Right cardiac atrium (tissue), 5 donors: ENCODE measurements at regions not wholly inside any gene's neighbourhood (a gene's known extent, or its start where the extent isn't known, plus 50 kb on each side); places are given as distances from the start of the nearest gene placed in this dataset.

Experiments used
- ATAC-seq, 2 donors: fragments of 200-7000 bp; cut with Tn5 transposase; one replicate each; pipeline versions ENCODE4 v1.8.0 to v1.9.1; 2020; ENCODE audit warnings: moderate library complexity in 2 of 2, mild to moderate bottlenecking in 1 of 2
- DNase-seq, 3 donors: peaks; one replicate each; pipeline ENCODE4 v3.0.0-alpha.2; 2020
- H3K27ac ChIP-seq: one replicate; pipeline ENCODE4 v1.5.1; 2013; ENCODE audit warnings: mild to moderate bottlenecking, low read length, control low read depth, moderate library complexity
- H3K27me3 ChIP-seq: one replicate; pipeline ENCODE4 v1.6.1; 2013; ENCODE audit not compliant: control insufficient read depth, insufficient read depth
- H3K4me1 ChIP-seq: one replicate; pipeline ENCODE4 v1.6.1; 2013; ENCODE audit warnings: low read length; ENCODE audit not compliant: control insufficient read depth, insufficient read depth
- H3K4me3 ChIP-seq: one replicate; pipeline ENCODE4 v1.5.1; 2013; ENCODE audit warnings: low read length, control low read depth
- H3K9me3 ChIP-seq: one replicate; pipeline ENCODE4 v1.6.1; 2013; ENCODE audit warnings: low read length; ENCODE audit not compliant: control insufficient read depth
- WGBS: extraction: QIAGEN DNeasy Blood & Tissue Kit; methylation state at CpG from one replicate; pipeline ENCODE4 v1.1.7; 2013; 5-methylcytosine and 5-hydroxymethylcytosine counted together
- intact Hi-C, 4 donors: fragments of 100-400 bp; cut with DNase I; formaldehyde crosslinking; loops; one replicate each; pipeline versions ENCODE4 v1.11.0 to v1.14.0; 2022 to 2023
- donor health status: healthy with polysubstance abuse.
- donor health status: DM: no; HTN: yes; CAD: no.
- donor health status: DM: no; HTN: no; CAD: no.
- donor health status: DM: no; HTN: yes; CAD: no; lungs with severe emphysema.
- donor health status: DM: yes; HTN: yes; CAD: no.

DNA sequence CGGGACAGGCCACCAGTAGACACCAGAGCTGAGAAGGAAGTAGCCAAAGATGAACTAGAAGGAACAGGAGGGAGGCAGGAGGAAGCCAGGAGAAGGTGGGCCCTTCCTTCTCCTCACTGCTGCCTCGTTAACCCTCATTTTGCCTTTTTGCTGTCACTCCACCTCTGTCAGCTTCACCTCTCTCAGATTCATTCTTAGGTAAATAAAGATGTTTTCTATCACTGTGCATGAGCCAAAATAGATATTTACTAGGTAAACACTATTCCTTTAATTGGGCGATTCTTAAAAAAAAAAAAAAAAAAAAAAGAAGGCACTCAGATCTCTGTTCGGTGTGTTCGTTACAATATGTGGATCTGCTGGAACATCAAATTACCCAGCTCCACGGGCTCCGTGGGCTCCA is 112.3 kb downstream of the GLUL start:
- no peak overlapping the region for H3K4me3 ChIP-seq
- H3K9me3 ChIP-seq: no peaks in the 10 kb centered on the region
- ATAC-seq: no peak
- WGBS: 66% methylated on average over 7 of the region's 7 CpGs
- H3K27ac ChIP-seq: no peak overlapping the region
- DNase-seq: no peak
- peaks cover 2% of the 10 kb centered on the region for H3K4me1 ChIP-seq
- intact Hi-C loops: no loop called here
- H3K27me3 ChIP-seq: no peaks in the 10 kb centered on the region

DNA sequence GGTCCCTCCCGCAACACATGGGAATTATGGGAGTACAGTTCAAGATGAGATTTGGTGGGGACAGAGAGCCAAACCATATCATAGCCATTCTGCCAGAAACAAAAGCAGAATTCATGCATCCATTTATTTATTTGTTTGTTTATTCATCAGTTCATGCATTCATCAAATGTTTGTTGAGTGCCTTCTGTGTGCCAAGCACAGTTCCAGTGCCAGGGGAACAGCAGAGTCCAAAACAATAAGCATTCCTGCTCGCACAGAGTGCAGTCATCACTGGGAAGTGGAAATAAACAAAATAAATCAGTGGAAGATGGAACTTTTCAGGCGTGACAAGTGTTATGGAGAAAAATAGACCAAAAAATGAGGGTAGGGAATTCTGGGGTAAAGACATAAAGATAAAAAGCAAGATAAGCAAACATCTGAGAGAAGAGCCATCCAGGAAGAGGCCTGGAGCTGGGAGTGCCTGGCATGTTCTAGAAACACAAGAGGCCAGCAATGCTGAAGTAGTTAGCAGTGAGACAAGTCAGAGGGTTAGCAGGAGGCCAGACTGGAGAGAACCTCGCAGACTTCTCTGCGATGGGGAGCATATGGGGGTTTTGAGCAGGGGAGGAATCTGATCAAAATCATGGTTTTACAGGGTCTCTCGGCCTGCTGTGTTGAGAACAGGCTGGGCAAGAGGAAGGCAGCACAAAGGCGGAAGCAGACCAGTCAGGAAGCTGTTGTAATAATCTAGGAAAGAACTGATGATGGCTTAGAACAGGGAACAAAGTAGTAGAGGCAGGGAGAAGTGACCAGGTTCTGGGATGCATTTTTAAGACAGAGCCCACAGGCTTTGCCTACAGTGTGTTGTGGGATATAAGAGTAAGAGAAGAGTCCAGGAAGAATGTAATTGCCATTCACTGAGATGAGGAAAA is 113.2 kb downstream of the GLUL start:
- H3K27me3 ChIP-seq: no peaks in the 10 kb centered on the region
- no peak overlapping the region for H3K27ac ChIP-seq
- 86% methylated on average over 7 of the region's 7 CpGs for WGBS
- no peaks in the 10 kb centered on the region for H3K9me3 ChIP-seq
- ATAC-seq (no peak), DNase-seq (no peak)
- intact Hi-C loops: no loop called here
- H3K4me3 ChIP-seq: no peak overlapping the region
- H3K4me1 ChIP-seq: peaks cover 2% of the 10 kb centered on the region

DNA sequence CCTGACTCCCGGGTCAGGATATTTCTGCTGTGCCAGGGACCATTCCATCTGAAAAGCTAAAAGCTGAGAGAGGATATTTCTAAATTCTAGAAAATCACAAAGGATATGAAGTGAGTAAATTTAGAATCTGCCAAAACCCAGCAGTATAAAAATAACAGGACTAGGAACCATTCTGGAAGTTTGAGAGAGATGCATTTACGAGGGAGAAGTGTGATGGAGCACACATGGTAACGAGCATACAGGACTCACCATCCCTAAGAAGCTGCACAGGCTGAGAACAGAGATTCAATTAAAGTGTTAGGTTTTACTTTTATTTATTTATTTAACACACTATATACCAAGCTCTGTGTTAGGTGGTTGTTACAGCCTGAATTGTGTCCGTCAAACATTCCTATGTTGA is 116.3 kb downstream of the GLUL start:
- WGBS: 92% methylated on average over 4 of the region's 4 CpGs
- ATAC-seq: no peak
- H3K27ac ChIP-seq: no peak overlapping the region
- intact Hi-C loops: no loop called here
- no peak for DNase-seq
- peaks cover 2% of the 10 kb centered on the region for H3K4me1 ChIP-seq
- no peaks in the 10 kb centered on the region for H3K27me3 ChIP-seq
- no peak overlapping the region for H3K4me3 ChIP-seq
- H3K9me3 ChIP-seq: no peaks in the 10 kb centered on the region

DNA sequence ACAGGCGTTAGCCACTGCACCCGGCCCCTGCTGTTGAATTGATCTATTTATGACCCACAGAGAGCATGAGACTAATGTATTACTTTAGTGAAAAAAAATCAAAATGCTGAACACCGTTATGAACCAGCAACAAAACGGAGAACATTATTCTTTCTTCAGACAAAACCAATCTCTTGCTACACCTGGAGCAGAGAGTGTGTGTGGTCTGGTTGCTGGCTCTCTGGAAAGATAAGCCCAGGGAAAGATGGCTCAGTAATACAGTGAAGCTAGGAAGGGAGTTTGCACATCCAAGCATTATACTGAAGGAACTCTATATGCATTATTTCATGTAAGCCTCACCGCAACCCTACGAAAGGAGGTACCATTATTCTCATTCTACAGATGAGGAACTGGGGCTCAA is 117.0 kb downstream of the GLUL start:
- H3K27ac ChIP-seq: no peak overlapping the region
- intact Hi-C loops: no loop called here
- DNase-seq (no peak), ATAC-seq (no peak)
- WGBS: 95% methylated on average over 6 of the region's 6 CpGs
- peaks cover 2% of the 10 kb centered on the region for H3K4me1 ChIP-seq
- H3K4me3 ChIP-seq: no peak overlapping the region
- no peaks in the 10 kb centered on the region for H3K27me3 ChIP-seq
- H3K9me3 ChIP-seq: no peaks in the 10 kb centered on the region

DNA sequence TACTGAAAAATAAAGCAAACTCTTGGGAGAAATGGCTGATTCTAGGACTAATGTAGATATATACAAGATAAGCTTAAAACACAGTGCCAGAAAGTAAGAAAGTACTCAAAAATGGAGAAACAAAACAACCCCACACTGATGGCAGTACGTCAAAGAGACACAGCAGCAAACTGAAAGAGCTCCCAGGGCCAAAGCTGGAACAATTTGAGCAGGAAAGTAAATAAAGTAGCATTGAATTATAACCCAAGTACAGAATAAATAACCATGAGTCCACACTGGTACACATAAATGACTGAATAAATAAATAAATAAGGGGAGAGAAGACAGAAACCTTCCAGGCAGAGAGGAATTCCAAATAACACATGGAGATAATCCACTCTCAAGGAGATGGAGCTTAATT is 120.9 kb downstream of the GLUL start:
- Histone ChIP-seq H3K4me1 (no peaks in the 10 kb centered on the region), H3K27me3 (no peaks in the 10 kb centered on the region), H3K27ac (no peak overlapping the region), H3K4me3 (no peak overlapping the region), H3K9me3 (no peaks in the 10 kb centered on the region)
- intact Hi-C loops: no loop called here
- DNase-seq (no peak), ATAC-seq (no peak)
- WGBS: 69% methylated on average over 1 of the region's 1 CpG

DNA sequence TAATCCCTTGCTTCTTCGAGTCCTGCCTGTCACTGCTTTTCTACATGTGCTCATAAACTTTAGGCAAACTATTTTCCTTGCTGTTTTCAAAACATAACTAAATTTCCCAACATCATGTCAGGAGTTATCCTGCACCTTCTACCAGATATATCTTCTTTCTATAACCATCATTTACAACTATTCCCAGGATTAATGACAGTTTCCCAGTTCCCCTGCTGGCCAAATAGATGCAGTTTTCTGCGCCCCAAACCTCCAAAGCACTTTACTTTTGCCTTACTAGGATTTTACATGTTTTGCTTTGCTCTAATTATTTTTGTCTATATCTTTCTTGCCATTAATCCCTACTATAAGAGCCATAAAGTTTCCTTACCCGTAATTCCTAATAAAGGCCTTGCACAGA is 122.5 kb downstream of the GLUL start:
- DNase-seq: no peak
- WGBS: 93% methylated on average over 3 of the region's 3 CpGs
- Histone ChIP-seq H3K4me1 (no peaks in the 10 kb centered on the region), H3K27ac (no peak overlapping the region), H3K4me3 (no peak overlapping the region), H3K27me3 (no peaks in the 10 kb centered on the region), H3K9me3 (no peaks in the 10 kb centered on the region)
- no peak for ATAC-seq
- intact Hi-C loops: no loop called here

DNA sequence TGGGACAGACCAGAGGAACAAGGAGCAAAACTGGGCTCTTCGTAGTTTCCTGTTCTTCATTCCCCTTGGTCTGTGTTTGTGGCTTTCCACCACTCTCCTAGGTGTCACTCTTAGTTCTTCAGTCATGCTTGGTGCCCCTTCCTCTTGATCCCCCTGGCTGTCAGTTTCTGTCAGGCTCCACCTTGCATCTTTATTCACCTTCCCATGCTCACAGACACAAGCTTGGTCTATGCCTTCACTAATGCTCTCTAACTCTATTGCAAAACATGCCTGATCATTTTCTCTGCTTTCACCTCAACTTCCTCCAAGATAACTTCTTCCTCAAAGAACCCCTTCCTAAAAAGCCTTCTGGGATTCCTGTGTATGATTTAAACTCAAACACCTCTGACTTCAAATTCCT is 122.9 kb downstream of the GLUL start:
- Histone ChIP-seq H3K27ac (no peak overlapping the region), H3K4me3 (no peak overlapping the region), H3K27me3 (no peaks in the 10 kb centered on the region), H3K4me1 (no peaks in the 10 kb centered on the region), H3K9me3 (no peaks in the 10 kb centered on the region)
- no peak for DNase-seq
- intact Hi-C loops: no loop called here
- 84% methylated on average over 1 of the region's 1 CpG for WGBS
- no peak for ATAC-seq

DNA sequence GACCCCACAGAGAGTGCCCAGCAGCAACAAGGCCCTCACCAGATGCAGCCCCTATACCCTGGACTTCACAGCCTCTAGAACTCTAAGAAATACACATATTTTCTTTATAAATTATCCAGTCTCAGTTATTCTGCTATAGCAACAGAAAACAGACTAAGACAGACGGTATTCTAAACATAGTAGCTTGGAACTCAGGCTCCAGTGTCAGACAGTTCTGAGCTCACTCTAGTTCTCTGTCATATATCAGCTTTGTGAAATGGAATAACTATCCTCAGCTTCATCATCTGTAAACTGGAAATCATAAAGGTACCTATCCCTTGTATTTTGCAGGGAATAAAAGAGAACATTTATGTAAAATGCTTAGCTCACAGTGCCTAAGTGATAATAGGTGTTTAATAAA is 127.4 kb downstream of the GLUL start:
- no peak for ATAC-seq
- H3K4me1 ChIP-seq: peaks cover 7% of the 10 kb centered on the region
- intact Hi-C loops: no loop called here
- 77% methylated on average over 1 of the region's 1 CpG for WGBS
- H3K27me3 ChIP-seq: no peaks in the 10 kb centered on the region
- no peak overlapping the region for H3K27ac ChIP-seq
- H3K9me3 ChIP-seq: no peaks in the 10 kb centered on the region
- no peak overlapping the region for H3K4me3 ChIP-seq
- DNase-seq: no peak

DNA sequence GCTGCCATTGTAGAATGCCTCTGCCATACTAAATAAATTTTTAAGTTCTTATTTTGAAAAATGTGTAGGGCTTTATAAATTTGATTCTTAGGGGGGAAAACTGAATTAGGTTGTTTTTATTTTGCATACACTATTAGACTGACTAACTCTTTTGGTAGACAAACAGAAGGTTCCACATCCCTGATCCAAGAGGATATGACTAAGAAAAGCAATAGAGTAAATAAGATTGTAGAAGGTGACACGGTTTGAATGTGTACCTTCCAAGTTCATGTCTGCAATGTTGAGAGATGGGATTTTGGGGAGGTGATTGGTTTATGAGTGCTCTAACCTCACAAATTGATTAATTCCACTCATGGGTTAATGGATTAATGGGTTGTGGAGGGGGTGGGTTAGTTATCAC is 127.9 kb downstream of the GLUL start:
- H3K27ac ChIP-seq: no peak overlapping the region
- H3K4me1 ChIP-seq: peaks cover 9% of the 10 kb centered on the region
- DNase-seq (no peak), ATAC-seq (no peak)
- H3K4me3 ChIP-seq: no peak overlapping the region
- H3K9me3 ChIP-seq: no peaks in the 10 kb centered on the region
- no peaks in the 10 kb centered on the region for H3K27me3 ChIP-seq
- intact Hi-C loops: no loop called here
- 64% methylated on average over 1 of the region's 1 CpG for WGBS

DNA sequence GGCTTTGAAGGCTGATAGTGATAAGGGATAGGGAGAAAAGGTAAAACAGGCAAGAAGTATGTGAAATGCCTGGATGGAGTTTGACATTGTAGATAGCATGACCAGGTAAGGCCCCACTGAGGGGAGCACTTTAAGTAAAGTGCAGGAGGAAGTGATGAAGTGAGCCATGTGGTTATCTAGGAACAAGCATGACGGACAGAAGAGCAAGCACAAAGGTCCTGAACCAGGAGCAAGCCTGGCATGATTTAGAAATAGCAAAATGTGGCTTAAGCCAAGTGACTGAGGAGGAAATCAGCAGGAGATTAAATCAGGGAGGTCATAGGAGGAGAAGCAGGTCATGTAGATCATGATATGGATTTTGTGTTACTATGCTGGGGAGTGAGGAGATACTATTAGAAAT is 129.2 kb downstream of the GLUL start:
- intact Hi-C loops: no loop called here
- DNase-seq: no peak
- ATAC-seq: no peak
- 43% methylated on average over 1 of the region's 1 CpG for WGBS
- H3K27me3 ChIP-seq: no peaks in the 10 kb centered on the region
- peaks cover 13% of the 10 kb centered on the region for H3K4me1 ChIP-seq
- H3K4me3 ChIP-seq: no peak overlapping the region
- no peaks in the 10 kb centered on the region for H3K9me3 ChIP-seq
- H3K27ac ChIP-seq: no peak overlapping the region

DNA sequence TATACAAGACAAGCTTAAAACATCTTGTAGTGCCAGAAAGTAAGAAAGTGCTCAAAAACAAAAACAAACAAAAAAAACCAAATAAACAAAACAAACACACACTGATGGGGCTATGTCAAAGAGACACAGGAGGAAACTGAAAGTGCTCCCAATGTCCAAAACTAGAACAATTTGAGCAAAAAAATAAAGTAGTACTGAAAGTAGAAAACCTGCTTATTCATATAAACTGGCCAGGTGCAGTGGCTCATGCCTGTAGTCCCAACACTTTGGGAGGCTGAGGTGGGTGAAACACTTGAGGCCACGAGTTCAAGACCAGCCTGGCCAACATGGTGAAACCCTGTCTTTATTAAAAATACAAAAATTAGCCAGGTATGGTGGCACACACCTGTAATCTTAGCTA is 129.9 kb downstream of the GLUL start:
- intact Hi-C loops: no loop called here
- no peak for ATAC-seq
- no peak for DNase-seq
- Histone ChIP-seq H3K27me3 (no peaks in the 10 kb centered on the region), H3K4me1 (peaks cover 14% of the 10 kb centered on the region), H3K9me3 (no peaks in the 10 kb centered on the region), H3K27ac (no peak overlapping the region), H3K4me3 (no peak overlapping the region)
- WGBS: 90% methylated on average over 1 of the region's 1 CpG

DNA sequence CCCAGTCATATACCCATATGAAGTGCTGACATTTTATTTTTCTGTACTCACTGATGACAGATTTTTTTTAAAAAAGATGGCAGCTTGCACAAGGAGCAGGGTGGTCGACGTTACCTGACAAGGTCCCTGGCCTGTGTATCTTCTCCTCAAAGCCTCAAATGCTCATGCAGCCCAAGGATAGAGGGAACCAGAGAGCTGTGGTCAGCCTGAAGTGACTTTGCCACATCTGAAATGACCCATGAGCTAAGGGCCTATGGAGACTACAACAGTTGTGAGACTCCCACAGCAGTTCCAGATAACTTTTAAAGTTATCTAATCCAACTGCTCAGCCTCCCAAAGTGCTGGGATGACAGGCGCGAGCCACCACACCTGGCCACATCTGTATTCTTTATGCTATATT is 131.1 kb downstream of the GLUL start:
- no peak overlapping the region for H3K27ac ChIP-seq
- DNase-seq: no peak

More for the DNA sequence above, 131.1 kb downstream of the GLUL start:
- 98% methylated on average over 4 of the region's 4 CpGs for WGBS
- intact Hi-C loops: no loop called here
- Histone ChIP-seq H3K4me3 (no peak overlapping the region), H3K4me1 (peaks cover 14% of the 10 kb centered on the region), H3K9me3 (no peaks in the 10 kb centered on the region), H3K27me3 (no peaks in the 10 kb centered on the region)
- ATAC-seq: no peak
